ENCODE measurements at regions not wholly inside any gene's neighbourhood (a gene's known extent, or its start where the extent isn't known, plus 50 kb on each side); places are given as distances from the start of the nearest gene placed in this dataset.

- no peaks in the 10 kb centered on the region for H3K36me3 ChIP-seq (ENCODE audit: control insufficient read depth, insufficient read depth, low read length)
These were observed 67.4 kb upstream of the ADGRA1 start for GRCh38 chr10:133020193-133020817.

GRCh38 chr10:133019651-133020050 lies 68.1 kb upstream of the ADGRA1 start:
- H3K9me3 ChIP-seq (ENCODE audit: control insufficient read depth, low read length), result no peaks in the 10 kb centered on the region
- no peak overlapping the region for H3K27ac ChIP-seq (ENCODE audit: low read depth, low read length, severe bottlenecking)
- no peak overlapping the region for H3K4me3 ChIP-seq (ENCODE audit: extremely low read depth, insufficient read depth, low read length, poor library complexity, severe bottlenecking)
- H3K4me1 ChIP-seq (ENCODE audit: control insufficient read depth, insufficient read depth, low read length, poor library complexity, severe bottlenecking), result no peaks in the 10 kb centered on the region
- no peaks in the 10 kb centered on the region for H3K36me3 ChIP-seq (ENCODE audit: control insufficient read depth, insufficient read depth, low read length)
- 87 to 99% methylated on average over 14 of the region's 14 CpGs for WGBS, 2 experiments (ENCODE audit: insufficient coverage in 2 of 2)

More at GRCh38 chr10:133020193-133020817, 67.4 kb upstream of the ADGRA1 start:
- Histone ChIP-seq H3K4me1 (ENCODE audit: control insufficient read depth, insufficient read depth, low read length, poor library complexity, severe bottlenecking) (no peaks in the 10 kb centered on the region), H3K27ac (ENCODE audit: low read depth, low read length, severe bottlenecking) (no peak overlapping the region), H3K9me3 (ENCODE audit: control insufficient read depth, low read length) (no peaks in the 10 kb centered on the region), H3K4me3 (ENCODE audit: extremely low read depth, insufficient read depth, low read length, poor library complexity, severe bottlenecking) (no peak overlapping the region)
- WGBS, 2 experiments (ENCODE audit: insufficient coverage in 2 of 2), result 85 to 91% methylated on average over 17 to 27 of the region's 29 CpGs

DNA sequence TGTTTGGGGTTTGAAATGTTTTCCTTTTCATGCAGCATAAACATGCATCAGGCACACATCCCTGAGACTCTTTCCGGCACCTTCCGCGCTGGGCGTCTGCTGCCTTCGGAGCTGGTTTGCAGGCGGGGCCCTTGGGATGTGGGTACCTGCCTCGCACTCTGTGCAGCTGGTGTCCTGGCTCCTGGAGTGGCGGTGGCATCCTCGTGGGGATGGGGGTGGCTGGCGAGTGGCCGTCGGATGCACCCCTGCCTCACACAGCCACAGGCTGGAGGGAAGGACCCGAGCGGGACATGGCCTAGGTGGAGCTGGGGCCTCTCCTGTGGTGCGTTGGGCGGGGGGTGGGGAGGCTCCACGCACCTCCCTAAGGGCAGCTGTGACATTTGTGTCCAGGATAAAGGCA lies 68.5 kb upstream of the ADGRA1 start:
- Histone ChIP-seq H3K4me1 (ENCODE audit: control insufficient read depth, insufficient read depth, low read length, poor library complexity, severe bottlenecking) (no peaks in the 10 kb centered on the region), H3K36me3 (ENCODE audit: control insufficient read depth, insufficient read depth, low read length) (no peaks in the 10 kb centered on the region), H3K4me3 (ENCODE audit: extremely low read depth, insufficient read depth, low read length, poor library complexity, severe bottlenecking) (no peak overlapping the region), H3K27ac (ENCODE audit: low read depth, low read length, severe bottlenecking) (no peak overlapping the region), H3K9me3 (ENCODE audit: control insufficient read depth, low read length) (no peaks in the 10 kb centered on the region)
- WGBS, 2 experiments (ENCODE audit: insufficient coverage in 2 of 2), result 90 to 91% methylated on average over 11 to 15 of the region's 17 CpGs

DNA sequence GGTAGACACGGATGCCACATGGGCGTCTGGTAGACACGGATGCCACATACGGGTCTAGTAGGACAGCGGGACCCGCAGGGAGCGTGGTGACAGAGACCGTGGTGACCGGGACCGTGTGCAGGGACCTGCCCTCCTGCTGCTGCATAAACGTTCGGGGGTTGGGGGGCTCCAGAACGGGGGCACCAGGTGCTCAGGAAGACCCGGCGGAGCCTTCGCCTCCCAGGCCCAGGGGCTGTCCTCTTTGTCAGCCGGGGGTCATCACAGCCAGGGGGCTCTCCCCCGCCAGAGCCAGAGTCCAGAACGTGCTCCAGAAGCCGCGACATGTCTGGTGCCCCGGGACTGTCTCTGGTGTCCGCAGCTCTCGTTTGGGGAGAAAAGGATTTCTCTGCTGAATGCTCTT lies 69.2 kb upstream of the ADGRA1 start:
- Histone ChIP-seq H3K4me3 (ENCODE audit: extremely low read depth, insufficient read depth, low read length, poor library complexity, severe bottlenecking) (no peak overlapping the region), H3K27ac (ENCODE audit: low read depth, low read length, severe bottlenecking) (no peak overlapping the region), H3K4me1 (ENCODE audit: control insufficient read depth, insufficient read depth, low read length, poor library complexity, severe bottlenecking) (no peaks in the 10 kb centered on the region), H3K36me3 (ENCODE audit: control insufficient read depth, insufficient read depth, low read length) (no peaks in the 10 kb centered on the region), H3K9me3 (ENCODE audit: control insufficient read depth, low read length) (no peaks in the 10 kb centered on the region)
- WGBS, 2 experiments (ENCODE audit: insufficient coverage in 2 of 2), result 91 to 93% methylated on average over 24 of the region's 24 CpGs

GRCh38 chr10:133017203-133017601 lies 70.5 kb upstream of the ADGRA1 start:
- H3K4me3 ChIP-seq (ENCODE audit: extremely low read depth, insufficient read depth, low read length, poor library complexity, severe bottlenecking), result no peak overlapping the region
- H3K36me3 ChIP-seq (ENCODE audit: control insufficient read depth, insufficient read depth, low read length), result no peaks in the 10 kb centered on the region
- no peak overlapping the region for H3K27ac ChIP-seq (ENCODE audit: low read depth, low read length, severe bottlenecking)
- no peaks in the 10 kb centered on the region for H3K4me1 ChIP-seq (ENCODE audit: control insufficient read depth, insufficient read depth, low read length, poor library complexity, severe bottlenecking)
- WGBS, 2 experiments (ENCODE audit: insufficient coverage in 2 of 2), result 93 to 96% methylated on average over 23 of the region's 27 CpGs
- H3K9me3 ChIP-seq (ENCODE audit: control insufficient read depth, low read length), result no peaks in the 10 kb centered on the region

DNA sequence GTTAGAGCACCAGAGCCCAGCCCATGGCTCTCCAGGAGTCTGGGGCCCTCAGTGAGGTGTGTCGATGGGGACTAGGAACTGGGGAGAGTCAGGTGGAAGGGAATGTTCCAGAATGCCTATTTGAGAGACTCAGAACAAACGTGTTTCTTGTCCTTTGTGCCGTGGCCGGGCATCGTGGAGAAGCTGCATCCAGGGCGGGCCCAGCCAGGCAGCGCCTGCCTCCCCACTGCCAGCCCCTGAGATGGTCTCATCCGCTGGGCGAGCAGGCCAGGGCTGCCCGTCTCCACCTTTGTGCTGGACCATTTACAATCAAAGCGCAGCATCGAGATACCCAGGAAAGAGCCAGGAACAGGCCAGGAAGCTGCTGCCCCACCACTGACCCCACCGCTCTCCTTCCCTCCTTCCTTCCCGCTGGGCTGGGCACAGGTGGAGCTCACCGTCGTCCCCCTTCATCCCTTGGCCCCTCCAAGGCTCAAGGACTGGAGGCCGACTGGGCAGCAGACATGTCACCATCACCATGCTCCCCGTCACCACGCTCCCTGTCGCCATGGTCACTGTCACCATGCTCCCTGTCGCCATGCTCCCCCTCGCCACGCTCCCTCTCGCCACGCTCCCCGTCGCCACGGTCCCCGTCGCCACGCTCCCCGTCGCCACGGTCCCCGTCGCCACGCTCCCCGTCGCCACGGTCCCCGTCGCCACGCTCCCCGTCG lies 71.1 kb upstream of the ADGRA1 start:
- Histone ChIP-seq H3K27ac (ENCODE audit: low read depth, low read length, severe bottlenecking) (no peak overlapping the region), H3K36me3 (ENCODE audit: control insufficient read depth, insufficient read depth, low read length) (no peaks in the 10 kb centered on the region), H3K4me1 (ENCODE audit: control insufficient read depth, insufficient read depth, low read length, poor library complexity, severe bottlenecking) (no peaks in the 10 kb centered on the region), H3K9me3 (ENCODE audit: control insufficient read depth, low read length) (no peaks in the 10 kb centered on the region), H3K4me3 (ENCODE audit: extremely low read depth, insufficient read depth, low read length, poor library complexity, severe bottlenecking) (no peak overlapping the region)
- WGBS, 2 experiments (ENCODE audit: insufficient coverage in 2 of 2), result 93 to 95% methylated on average over 26 to 45 of the region's 45 CpGs

GRCh38 chr10:133015816-133016462 lies 71.8 kb upstream of the ADGRA1 start:
- no peaks in the 10 kb centered on the region for H3K36me3 ChIP-seq (ENCODE audit: control insufficient read depth, insufficient read depth, low read length)
- no peaks in the 10 kb centered on the region for H3K4me1 ChIP-seq (ENCODE audit: control insufficient read depth, insufficient read depth, low read length, poor library complexity, severe bottlenecking)
- 92 to 95% methylated on average over 26 to 32 of the region's 34 CpGs for WGBS, 2 experiments (ENCODE audit: insufficient coverage in 2 of 2)
- H3K4me3 ChIP-seq (ENCODE audit: extremely low read depth, insufficient read depth, low read length, poor library complexity, severe bottlenecking), result no peak overlapping the region
- H3K9me3 ChIP-seq (ENCODE audit: control insufficient read depth, low read length), result no peaks in the 10 kb centered on the region
- no peak overlapping the region for H3K27ac ChIP-seq (ENCODE audit: low read depth, low read length, severe bottlenecking)

- 91 to 96% methylated on average over 17 to 18 of the region's 18 CpGs for WGBS, 2 experiments (ENCODE audit: insufficient coverage in 2 of 2)
- no peaks in the 10 kb centered on the region for H3K36me3 ChIP-seq (ENCODE audit: control insufficient read depth, insufficient read depth, low read length)
- H3K27ac ChIP-seq (ENCODE audit: low read depth, low read length, severe bottlenecking), result no peak overlapping the region
- no peaks in the 10 kb centered on the region for H3K4me1 ChIP-seq (ENCODE audit: control insufficient read depth, insufficient read depth, low read length, poor library complexity, severe bottlenecking)
- H3K9me3 ChIP-seq (ENCODE audit: control insufficient read depth, low read length), result no peaks in the 10 kb centered on the region
- no peak overlapping the region for H3K4me3 ChIP-seq (ENCODE audit: extremely low read depth, insufficient read depth, low read length, poor library complexity, severe bottlenecking)
These were observed 72.4 kb upstream of the ADGRA1 start for GRCh38 chr10:133015321-133015720.

DNA sequence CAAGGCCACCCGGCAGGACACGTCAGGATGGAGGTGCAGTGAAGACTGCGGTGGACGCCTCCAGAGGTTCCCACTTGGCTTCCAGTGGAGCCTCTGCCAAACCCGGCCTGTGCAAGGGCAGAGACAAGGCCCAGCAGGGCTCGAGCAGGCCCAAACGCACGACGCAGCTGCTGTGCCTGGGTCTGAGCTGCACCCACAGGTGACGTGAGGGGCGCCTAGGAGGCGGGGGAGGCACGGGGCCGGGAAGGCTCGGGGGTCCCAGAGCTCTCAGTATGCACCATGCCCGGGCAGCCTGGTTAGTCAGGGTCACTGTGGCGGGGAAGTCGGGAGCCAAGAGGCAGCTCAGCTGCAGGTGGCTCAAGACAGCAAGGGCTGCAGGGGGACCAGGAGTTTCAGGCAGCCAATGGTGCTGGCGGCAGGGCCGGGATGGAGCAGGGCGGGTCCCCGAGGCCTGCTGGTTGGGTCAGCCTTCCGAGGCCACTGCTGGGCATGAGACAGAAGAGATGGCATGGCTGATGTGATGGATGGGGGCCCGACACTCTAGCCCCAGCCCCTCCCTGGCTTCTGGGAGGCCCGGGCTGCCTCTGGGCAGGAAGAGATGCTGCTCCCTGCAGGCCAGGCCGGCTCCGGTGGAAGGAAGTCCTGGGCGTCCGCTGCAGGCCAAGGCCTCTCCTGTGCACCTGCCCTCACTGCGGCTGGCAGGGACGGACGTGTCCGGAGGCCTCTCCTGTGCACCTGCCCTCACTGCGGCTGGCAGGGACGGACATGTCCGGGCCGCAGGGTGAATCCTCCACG lies 72.2 kb upstream of the CFAP46 start:
- Histone ChIP-seq H3K36me3 (ENCODE audit: control insufficient read depth, insufficient read depth, low read length) (no peaks in the 10 kb centered on the region), H3K4me1 (ENCODE audit: control insufficient read depth, insufficient read depth, low read length, poor library complexity, severe bottlenecking) (peaks cover under 1% of the 10 kb centered on the region), H3K9me3 (ENCODE audit: control insufficient read depth, low read length) (no peaks in the 10 kb centered on the region), H3K27ac (ENCODE audit: low read depth, low read length, severe bottlenecking) (no peak overlapping the region), H3K4me3 (ENCODE audit: extremely low read depth, insufficient read depth, low read length, poor library complexity, severe bottlenecking) (no peak overlapping the region)
- WGBS, 2 experiments (ENCODE audit: insufficient coverage in 2 of 2), result 89% methylated on average over 36 of the region's 38 CpGs

DNA sequence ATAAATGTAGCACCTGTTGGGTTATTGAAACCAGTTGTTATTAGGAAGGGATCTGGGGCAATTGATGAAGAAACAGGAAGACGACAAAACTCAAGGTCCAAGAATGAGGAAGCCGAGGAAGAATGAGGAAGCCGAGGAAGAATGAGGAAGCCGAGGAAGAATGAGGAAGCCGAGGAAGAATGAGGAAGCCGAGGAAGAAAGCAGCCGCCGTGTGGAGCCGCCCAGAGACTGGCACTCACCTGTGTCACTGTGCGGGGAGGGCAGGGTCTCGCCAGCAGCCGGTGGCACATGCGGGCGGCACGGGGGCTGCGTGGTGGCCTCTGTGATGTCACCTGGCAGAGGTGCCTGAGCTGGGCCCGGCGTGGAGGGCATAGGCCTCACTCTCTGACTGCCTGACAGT lies 71.1 kb upstream of the CFAP46 start:
- 90 to 94% methylated on average over 14 to 18 of the region's 18 CpGs for WGBS, 2 experiments (ENCODE audit: insufficient coverage in 2 of 2)

More for the DNA sequence above, 71.1 kb upstream of the CFAP46 start:
- H3K4me3 ChIP-seq (ENCODE audit: extremely low read depth, insufficient read depth, low read length, poor library complexity, severe bottlenecking), result no peak overlapping the region
- no peak overlapping the region for H3K27ac ChIP-seq (ENCODE audit: low read depth, low read length, severe bottlenecking)
- peaks cover 11% of the 10 kb centered on the region for H3K4me1 ChIP-seq (ENCODE audit: control insufficient read depth, insufficient read depth, low read length, poor library complexity, severe bottlenecking)
- H3K9me3 ChIP-seq (ENCODE audit: control insufficient read depth, low read length), result no peaks in the 10 kb centered on the region
- H3K36me3 ChIP-seq (ENCODE audit: control insufficient read depth, insufficient read depth, low read length), result no peaks in the 10 kb centered on the region

Data from mesodermal cell (in vitro differentiated cells).